ENCODE measurements at regions not wholly inside any gene's neighbourhood (a gene's known extent, or its start where the extent isn't known, plus 50 kb on each side); places are given as distances from the start of the nearest gene placed in this dataset.

- DNase-seq: no peak
Observed at GRCh38 chr13:75993241-75993640, 357.1 kb downstream of the LMO7 start.

GRCh38 chr13:75986818-75987217 is 350.7 kb downstream of the LMO7 start:
- no peak for DNase-seq

GRCh38 chr13:75985132-75985531 is 349.0 kb downstream of the LMO7 start:
- DNase-seq: no peak

- no peak for DNase-seq
Observed at GRCh38 chr13:75978818-75979217, 342.7 kb downstream of the LMO7 start.

GRCh38 chr13:75968103-75968838 is 332.1 kb downstream of the LMO7 start:
- DNase-seq: no peak

GRCh38 chr13:75963302-75963701 is 327.2 kb downstream of the LMO7 start:
- DNase-seq: no peak

- DNase-seq: no peak
Observed at GRCh38 chr13:75961911-75962310, 325.8 kb downstream of the LMO7 start.

GRCh38 chr13:75960538-75960994 is 324.4 kb downstream of the LMO7 start:
- no peak for DNase-seq

- DNase-seq: peak; percentile 51
Observed at GRCh38 chr13:75959861-75960481, 323.8 kb downstream of the LMO7 start.

GRCh38 chr13:75953589-75953988 is 317.5 kb downstream of the LMO7 start:
- DNase-seq: peak; percentile 23

GRCh38 chr13:75947448-75947847 is 311.3 kb downstream of the LMO7 start:
- no peak for DNase-seq

- no peak for DNase-seq
Observed at GRCh38 chr13:75946536-75947284, 310.6 kb downstream of the LMO7 start.

- DNase-seq: no peak
Observed at GRCh38 chr13:75945841-75946482, 309.8 kb downstream of the LMO7 start.

GRCh38 chr13:75938811-75939560 is 302.9 kb downstream of the LMO7 start:
- peak; percentile 56 for DNase-seq

GRCh38 chr13:75936791-75937190 is 300.7 kb downstream of the LMO7 start:
- no peak for DNase-seq

GRCh38 chr13:75935805-75936204 is 299.7 kb downstream of the LMO7 start:
- DNase-seq: no peak

GRCh38 chr13:75934889-75935288 is 298.8 kb downstream of the LMO7 start:
- no peak for DNase-seq

- DNase-seq: no peak
Observed at GRCh38 chr13:75932636-75933035, 296.5 kb downstream of the LMO7 start.

- DNase-seq: no peak
Observed at GRCh38 chr13:75931116-75931515, 295.0 kb downstream of the LMO7 start.

- no peak for DNase-seq
Observed at GRCh38 chr13:75929076-75929475, 292.9 kb downstream of the LMO7 start.

GRCh38 chr13:75927183-75927669 is 291.1 kb downstream of the LMO7 start:
- DNase-seq: no peak

GRCh38 chr13:75920536-75920935 is 284.4 kb downstream of the LMO7 start:
- no peak for DNase-seq

All from COR-L47 (cell line).